SKM-1 (cell line): ENCODE measurements at regions not wholly inside any gene's neighbourhood (a gene's known extent, or its start where the extent isn't known, plus 50 kb on each side); places are given as distances from the start of the nearest gene placed in this dataset.
"Not testable (repeated sequence)": the region's sequence is repeated elsewhere in the genome, so short reads cannot be mapped to it uniquely, and the experiment has no call there.

Source experiments
- DNase-seq: peaks from one replicate; lab custom pipeline; 2025; ENCODE audit not compliant: unreplicated experiment; lab: John Stamatoyannopoulos, UW

- DNase-seq: no peak
Observed at GRCh38 chr6:10343320-10343719, 71.6 kb downstream of the TFAP2A start.

GRCh38 chr6:10341605-10342004, 73.3 kb downstream of the TFAP2A start:
- no peak for DNase-seq

DNA sequence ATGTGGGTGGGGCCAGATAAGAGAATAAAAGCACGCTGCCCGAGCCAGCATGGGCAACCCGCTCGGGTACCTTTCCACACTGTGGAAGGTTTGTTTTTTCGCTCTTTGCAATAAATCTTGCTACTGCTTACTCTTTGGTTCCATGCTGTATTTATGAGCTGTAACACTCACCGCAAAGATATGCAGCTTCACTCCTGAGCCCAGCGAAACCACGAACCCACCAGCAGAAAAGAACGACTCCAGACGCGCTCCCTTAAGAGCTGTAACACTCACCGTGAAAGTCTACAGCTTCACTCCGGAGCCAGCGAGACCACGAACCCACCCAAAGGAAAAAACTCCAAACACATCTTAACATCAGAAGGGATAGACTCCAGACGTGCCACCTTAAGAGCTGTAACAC, 76.7 kb downstream of the TFAP2A start:
- DNase-seq: no peak

- not testable (repeated sequence) for DNase-seq
Observed at GRCh38 chr6:10337376-10337775, 77.5 kb downstream of the TFAP2A start.

DNA sequence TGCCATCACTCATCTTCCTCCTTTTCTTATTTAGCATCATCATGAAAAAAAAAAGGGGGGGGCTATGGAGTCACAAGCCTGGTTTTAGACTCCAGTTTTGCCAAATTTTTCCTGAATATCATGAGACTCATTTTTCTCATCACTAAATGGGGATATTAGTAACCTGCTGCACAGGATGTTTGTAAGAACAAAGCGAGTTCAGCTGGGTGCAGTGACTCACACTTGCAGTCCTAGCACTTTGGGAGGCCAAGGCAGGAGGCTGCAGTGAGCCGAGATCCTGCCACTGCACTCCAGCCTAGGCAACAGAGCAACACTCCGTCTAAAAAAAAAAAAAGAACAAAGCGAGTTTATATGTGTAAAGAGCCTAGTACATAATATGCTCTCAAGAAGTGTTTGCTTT, 82.8 kb downstream of the TFAP2A start:
- no peak for DNase-seq

- DNase-seq: no peak
Observed at GRCh38 chr6:10331334-10331968, 83.4 kb downstream of the TFAP2A start.

- no peak for DNase-seq
Observed at GRCh38 chr6:10330515-10330914, 84.4 kb downstream of the TFAP2A start.

GRCh38 chr6:10323018-10323417, 91.9 kb downstream of the TFAP2A start:
- DNase-seq: no peak

- no peak for DNase-seq
Observed at GRCh38 chr6:10320291-10320690, 94.6 kb downstream of the TFAP2A start.

DNA sequence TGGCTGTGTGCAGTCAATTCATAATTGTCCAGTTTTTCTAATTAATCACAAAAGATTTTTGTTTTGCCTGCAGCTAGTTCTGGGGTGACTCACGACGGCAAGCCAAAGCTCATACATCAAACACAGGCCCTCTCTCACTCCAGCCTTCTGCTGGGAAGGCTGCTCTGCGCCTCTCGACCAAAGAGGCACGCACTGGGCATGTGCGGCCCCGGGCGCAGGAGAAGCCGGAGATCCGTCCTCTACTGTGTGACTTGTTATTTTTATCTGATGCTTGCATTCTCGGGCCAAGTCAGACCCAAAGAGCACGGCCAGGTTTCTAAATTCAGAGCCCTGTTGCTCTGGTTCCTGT, 98.5 kb downstream of the TFAP2A start:
- DNase-seq: no peak

DNA sequence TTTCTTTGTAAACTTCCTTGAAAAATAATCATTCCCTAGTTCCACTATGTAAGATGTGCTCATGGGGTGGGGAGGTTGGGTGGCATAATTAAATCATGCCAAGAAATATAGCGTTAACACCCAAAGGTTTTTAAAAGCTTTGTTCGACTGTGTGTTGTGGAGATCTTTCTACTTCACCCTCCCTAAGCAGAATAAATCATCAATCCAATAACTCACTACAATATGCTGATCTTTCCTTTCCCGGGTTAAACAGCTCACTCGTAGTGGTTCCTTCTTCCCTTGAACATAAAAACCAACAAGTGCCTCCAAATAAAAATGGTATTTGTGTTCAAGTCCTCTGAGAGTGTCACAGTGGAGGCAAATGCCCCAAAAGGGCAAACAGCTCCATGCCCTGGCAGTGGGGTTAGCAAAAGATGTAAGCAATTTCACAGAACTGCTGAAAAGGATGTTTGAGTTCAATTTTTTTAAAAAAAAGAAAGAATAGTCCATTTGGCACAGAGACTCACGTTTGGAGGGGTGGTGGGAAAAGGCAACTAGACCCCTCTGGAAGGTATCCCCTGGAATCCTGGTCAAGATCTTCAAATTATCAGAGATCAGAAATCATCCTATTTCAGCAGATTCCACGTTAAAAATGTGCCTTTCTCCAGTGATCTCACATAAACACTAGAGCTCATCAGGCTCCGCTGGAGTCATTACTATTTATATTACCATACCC, 99.1 kb downstream of the TFAP2A start:
- no peak for DNase-seq

DNA sequence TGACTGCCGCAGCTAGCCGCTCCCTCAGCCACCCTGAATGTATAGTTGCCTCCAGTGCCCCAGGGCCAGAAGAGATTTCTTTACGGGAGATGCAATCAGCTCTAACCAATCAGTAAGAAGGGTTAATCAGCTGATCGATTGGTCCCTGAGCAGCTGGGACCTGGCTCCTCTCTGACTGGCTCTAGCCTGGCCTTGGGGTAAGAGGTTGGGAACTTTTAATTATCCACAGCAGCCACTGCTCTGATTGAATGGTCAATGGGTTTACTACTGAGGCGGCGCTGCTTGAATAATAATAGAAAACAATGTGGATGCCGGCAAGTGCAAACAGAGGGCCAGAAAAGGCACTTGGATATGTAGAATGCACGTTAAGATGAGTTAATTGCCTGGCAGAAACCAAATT, 99.8 kb downstream of the TFAP2A start:
- no peak for DNase-seq

GRCh38 chr6:10314163-10314955, 100.5 kb downstream of the TFAP2A start:
- no peak for DNase-seq

- DNase-seq: no peak
Observed at GRCh38 chr6:10313799-10314162, 101.1 kb downstream of the TFAP2A start.

GRCh38 chr6:10312445-10312844, 102.4 kb downstream of the TFAP2A start:
- no peak for DNase-seq

DNA sequence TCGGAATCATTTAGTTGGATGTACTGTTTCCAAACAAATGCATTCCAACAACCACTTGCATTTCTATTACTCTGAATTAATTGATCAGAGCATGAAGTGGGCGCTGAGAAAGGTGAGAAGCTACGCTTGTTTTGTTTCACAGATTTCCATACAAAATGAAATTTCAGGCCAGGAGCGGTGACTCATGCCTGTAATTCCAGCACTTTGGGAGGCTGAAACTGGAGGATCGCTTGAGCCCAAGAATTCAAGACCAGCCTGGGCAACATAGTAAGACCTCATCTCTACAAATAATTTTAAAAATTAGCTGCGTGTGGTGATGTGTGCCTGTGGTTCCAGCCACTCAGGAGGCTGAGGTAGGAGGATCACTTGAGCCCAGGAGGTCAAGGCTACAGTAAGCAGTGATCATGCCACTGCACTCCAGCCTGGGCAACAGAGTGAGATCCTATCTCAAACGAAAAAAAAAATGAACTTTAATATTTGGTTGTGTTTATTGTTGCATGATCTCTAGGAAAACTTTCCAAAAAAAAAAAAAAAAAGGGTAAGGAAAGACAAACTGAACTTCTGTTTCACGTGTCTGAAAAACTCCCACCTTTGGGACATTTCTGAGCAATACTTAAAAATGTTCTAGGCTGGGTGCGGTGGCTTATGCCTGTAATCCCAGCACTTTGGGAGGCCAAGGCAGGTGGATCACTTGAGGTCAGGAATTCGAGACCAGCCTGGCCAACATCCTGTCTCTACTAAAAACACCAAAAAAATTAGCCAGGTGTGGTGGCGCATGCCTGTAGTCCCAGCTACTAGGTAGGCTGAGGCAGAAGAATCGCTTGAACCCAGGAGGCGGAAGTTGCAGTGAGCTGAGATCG, 103.1 kb downstream of the TFAP2A start:
- not testable (repeated sequence) for DNase-seq

DNA sequence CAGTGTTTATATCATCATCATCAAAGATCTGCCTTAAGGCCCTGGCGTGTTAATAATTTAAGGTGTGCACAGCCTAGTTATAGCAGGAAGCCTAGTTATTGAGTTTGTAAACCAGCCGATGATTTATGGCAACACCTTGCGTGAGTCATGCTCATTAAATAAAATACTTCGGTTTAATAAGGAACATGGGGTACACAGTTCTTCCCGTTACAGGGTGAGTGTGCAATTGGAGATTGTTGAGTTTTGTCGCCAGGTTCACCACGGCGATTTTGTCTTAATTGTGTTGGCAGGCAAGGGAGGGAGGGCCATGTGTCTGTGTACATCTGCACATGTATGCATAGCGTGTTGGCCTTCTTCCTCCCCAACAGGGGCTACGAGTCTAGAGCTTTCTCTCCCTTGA, 104.0 kb downstream of the TFAP2A start:
- no peak for DNase-seq

GRCh38 chr6:10310330-10310653, 104.6 kb downstream of the TFAP2A start:
- DNase-seq: no peak

DNA sequence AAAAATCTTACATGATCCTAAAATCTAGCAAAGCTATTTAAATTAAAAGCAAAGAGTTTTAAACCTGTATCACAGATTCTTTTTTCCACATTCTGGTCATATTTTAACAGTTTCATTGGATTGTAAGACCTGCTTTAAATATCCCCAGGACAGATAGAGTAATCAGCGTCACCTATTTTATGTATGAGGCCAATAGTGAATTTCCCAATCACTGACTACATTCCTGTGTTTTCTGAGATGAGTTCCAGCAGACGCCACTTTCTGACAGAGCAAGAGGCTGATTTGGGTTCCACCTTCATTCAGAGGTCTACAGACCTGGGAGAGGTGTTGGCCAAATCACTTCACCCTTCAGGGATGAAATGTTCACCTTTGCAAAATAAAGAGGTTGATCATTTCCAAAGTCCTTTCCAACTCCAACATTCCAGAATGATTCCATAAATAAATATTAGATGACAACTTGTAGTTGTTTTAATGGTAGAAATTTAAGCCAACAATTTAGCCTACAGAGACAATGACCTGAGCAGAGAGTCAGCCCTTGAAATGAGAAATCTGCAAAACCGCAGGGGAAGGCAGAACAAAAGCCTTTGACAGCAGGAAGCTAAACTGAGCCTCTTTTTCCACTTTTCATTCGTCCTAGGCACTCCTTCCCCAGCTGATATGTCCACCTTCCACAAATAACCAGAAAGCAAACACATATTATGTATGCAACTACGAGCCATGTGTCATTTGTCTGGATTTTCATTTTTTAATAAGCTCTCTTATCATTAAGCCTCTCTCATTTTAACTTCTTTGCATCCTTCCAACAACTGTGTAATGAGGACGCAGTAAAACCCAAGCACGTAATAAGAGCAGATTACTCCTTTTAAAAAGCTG, 105.2 kb downstream of the TFAP2A start:
- no peak for DNase-seq

DNA sequence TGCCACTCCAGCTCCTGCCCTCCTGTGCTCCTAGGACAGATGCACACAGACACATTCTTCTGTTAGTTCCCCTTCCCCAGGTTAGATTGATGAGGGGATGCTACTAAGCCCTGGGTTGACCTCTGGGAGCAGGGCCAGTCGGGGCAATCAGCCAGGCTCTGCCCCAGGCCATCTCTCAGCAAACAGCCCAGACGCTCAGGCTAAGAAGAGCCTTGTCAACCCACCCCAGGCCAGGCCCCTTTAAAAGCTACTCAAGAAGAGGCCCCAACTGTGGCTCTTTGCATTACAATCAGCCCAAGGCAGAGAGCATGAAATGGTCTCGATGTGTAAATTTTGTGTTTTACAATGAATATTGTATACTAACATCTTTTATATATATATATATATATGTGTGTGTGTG, 107.4 kb downstream of the TFAP2A start:
- no peak for DNase-seq

DNA sequence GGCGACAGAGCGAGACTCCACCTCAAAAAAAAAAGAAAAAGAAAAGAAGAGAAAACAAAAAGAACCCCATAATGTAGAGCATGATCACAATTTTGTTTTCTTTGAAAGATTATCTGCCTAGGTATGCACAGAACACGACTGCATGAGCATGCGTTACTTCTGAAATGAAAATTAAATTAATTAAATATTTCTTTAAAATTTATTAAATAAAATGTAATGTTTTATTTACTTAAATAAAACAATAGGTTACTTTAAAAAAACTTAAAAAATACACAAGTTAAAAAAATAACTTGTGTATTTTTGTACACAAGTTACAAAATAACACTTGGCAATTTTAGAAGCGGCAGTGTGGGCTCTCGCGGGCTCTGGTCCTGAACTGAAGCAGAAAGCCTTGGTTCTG, 107.8 kb downstream of the TFAP2A start:
- DNase-seq: no peak
